ENCODE measurements at regions not wholly inside any gene's neighbourhood (a gene's known extent, or its start where the extent isn't known, plus 50 kb on each side); places are given as distances from the start of the nearest gene placed in this dataset.
A peak's percentile ranks its signal among the peaks of the same experiment; 100 is the strongest.
"Not testable (repeated sequence)": the region's sequence is repeated elsewhere in the genome, so short reads cannot be mapped to it uniquely, and the experiment has no call there.

DNA sequence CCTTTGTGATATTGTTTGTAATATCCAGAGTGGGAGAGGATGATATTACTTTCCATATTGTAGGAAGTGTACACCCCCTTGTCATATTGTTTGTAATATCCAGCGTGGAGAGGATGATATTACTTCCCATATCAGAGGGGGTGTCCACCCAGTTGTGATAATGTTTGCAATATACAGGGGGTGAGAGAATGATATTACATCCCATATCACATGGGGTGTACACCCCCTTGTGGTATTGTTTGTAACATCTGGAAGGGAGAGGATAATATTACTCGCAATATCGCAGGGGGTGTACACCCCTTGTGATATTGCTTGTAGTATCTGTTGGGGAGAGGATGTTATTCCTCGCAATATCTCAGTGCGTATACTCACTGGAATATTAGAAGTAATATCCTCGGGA, 61.5 kb downstream of the PRSS23 start:
- no peak for DNase-seq (ENCODE audit: low read depth in 3 of 3)

- DNase-seq (ENCODE audit: low read depth in 3 of 3) = no peak
These were observed 63.1 kb downstream of the PRSS23 start for GRCh38 chr11:86863476-86863875.

GRCh38 chr11:86865436-86865835, 65.1 kb downstream of the PRSS23 start:
- no peak for DNase-seq (ENCODE audit: low read depth in 3 of 3)

GRCh38 chr11:86869531-86869930, 69.2 kb downstream of the PRSS23 start:
- DNase-seq (ENCODE audit: low read depth in 3 of 3) = no peak

DNA sequence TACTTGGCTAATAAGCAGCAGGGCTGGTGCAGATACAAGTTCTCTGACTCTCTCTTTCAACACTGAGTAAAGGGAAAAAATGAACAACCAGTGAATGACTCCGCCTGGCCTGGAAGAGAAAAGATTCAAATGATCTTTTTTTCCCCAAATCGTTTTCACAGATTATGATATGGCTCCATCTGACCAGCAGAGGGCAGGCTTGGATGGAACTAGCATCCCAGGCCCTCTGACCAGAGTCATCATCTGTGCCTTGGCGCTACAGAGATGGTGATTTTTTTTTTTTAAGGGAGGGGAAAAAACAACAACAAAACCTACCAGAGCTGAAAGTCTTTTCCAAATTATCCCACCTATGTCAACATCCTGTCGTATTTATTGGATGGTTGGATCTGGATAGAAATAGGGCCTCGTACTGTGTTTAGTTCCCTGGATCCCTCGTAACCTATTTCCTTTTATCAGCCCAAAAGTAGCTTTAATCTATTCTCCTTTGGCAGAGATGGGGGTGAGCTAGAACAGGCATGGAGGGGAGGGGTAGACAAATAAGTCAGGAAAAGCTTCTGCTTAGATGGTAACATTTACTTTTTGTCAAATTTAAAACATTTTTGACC, 69.7 kb downstream of the PRSS23 start:
- DNase-seq (ENCODE audit: low read depth in 3 of 3) = peak in 2 of 3 experiments; percentile 2 to 5

GRCh38 chr11:86873573-86874083, 73.3 kb downstream of the PRSS23 start:
- no peak for DNase-seq (ENCODE audit: low read depth in 3 of 3)

DNA sequence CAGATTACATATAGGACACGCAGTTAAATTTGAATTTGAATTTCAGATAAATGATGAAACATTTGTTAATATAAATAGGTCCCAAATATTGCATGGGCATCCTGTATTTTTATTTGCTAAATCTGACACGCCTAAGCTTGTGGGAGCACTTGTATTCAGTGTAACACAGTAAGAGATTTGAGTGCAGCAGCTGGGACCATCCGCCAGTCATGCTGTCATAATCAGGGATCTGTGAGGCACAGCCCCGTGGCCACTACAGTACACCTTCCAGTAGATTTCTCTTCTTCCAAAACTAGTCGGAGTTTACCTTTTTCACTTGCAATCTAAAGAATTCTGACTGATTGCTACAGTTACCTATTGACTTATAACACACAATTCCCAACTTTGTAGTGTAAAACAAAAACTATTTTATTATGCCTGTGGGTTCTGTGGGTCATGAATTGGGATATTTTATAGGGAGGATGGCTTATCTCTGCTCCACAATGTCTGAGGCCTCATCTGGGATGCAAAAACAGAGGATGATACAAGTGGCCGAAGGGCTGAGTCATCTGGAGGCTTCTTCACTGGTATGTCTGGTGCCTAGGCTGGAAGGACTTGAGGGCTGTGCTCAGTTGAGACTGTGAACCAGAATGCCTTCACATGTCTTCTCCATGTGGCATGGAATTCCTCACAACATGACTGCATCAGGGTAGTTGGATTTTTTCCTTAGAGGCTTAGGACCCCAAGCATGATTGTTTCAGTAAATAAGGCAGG, 74.1 kb downstream of the PRSS23 start:
- no peak for DNase-seq (ENCODE audit: low read depth in 3 of 3)

DNA sequence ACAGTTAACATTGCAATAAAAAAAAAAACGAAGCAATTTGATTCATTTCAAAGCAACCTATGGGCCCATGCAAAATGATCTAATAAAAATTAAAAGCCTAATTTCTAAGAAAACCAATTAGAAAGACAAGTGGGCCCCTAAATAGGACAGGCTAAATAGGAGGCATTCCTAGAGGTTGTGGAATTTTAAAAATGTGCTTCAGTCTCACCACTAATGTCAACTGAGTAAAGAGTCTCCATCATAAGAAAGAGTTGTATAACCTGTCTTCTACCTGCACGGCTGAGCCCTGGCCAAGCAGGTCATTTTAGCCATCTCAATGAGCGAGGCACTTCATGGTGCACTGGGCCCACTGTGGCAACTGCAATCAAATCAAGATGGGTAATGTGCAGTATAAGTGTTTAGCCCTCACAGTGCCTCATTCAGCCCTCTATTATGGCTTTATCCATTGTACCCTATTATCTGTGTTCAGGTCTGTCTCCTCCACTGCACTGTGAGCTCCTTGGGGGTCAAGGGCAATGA, 76.4 kb downstream of the PRSS23 start:
- DNase-seq (ENCODE audit: low read depth in 3 of 3) = no peak

GRCh38 chr11:86877503-86877902, 77.2 kb downstream of the PRSS23 start:
- no peak for DNase-seq (ENCODE audit: low read depth in 3 of 3)

GRCh38 chr11:86879241-86879640, 76.0 kb downstream of the FZD4 start:
- DNase-seq (ENCODE audit: low read depth in 3 of 3) = not testable (repeated sequence)

DNA sequence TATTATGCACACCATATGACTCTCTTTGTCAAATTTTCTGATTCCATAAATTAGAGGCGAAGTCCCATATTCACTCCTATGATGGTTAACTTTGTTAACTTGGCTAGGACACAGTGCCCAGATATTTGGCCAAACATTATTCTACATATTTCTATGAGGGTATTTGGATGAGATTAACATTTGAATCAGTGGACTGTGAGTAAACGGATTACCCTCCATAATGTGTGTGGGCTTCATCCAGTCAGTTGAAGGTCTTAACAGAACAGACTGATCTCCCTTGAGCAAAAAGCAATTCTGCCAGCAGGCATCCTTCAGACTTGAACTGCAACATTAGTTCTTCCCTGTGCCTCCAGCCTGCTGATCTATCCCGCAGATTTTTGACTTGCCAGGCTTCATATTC, 69.9 kb downstream of the FZD4 start:
- no peak for DNase-seq (ENCODE audit: low read depth in 3 of 3)

DNA sequence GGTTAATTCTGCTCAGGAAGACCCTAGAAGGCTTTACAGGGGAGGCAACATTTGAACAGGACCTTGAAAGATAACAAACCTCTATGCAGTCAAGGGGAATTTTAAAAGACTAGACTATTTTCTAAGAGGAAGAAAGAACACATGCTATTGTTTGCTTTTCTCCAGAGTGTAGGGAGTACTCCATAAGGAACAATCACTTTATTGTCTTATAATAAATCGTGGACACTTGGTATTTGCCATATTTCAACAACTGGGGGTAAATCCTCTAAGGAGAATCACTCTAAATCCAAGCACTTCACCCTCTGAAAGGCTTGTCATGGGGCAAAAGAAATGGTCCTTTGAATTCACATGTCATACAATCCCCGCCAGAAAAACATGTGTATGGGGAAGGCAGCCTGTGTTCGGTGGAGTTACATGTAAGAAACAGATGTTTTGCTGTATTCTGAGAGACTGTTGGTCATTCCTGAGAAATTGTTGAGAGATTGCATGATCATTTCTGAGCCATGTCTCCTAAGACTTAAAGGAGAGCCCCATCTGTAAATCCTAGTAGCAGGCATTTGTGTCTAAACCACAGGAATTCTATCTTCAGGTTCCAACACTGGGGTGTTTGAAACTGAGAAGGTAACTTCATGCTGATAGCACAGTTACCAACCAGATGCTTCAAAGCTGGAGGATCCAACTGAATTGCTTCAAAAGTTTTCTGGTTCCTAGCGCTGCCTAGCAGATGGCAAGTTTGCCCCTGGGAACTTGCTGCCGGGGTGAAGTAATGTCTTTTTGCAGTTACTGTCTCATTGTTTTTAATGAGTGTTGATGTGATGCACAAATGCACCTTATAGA, 66.8 kb downstream of the FZD4 start:
- no peak for DNase-seq (ENCODE audit: low read depth in 3 of 3)

GRCh38 chr11:86889001-86889341, 66.2 kb downstream of the FZD4 start:
- DNase-seq (ENCODE audit: low read depth in 3 of 3) = no peak

GRCh38 chr11:86891036-86891435, 64.2 kb downstream of the FZD4 start:
- no peak for DNase-seq (ENCODE audit: low read depth in 3 of 3)

DNA sequence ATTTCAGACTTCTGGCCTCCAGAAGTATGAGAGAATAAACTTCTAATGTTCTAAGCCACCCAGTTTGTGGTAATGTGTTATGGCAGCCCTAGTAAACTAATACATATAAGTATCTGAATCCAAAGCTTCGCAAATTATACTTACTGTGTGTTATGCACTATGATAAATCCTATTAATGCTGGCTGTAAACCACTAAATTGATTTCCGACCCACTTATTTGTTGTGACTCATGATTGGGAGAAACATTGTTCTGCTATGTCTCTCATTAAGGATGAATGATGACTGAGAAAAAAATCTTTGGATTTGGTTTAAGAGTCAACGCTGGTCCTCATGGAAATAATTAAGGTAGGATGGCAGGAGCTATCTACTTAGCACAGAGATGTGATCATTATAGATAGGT, 62.0 kb downstream of the FZD4 start:
- no peak for DNase-seq (ENCODE audit: low read depth in 3 of 3)

All from stimulated activated CD4-positive, alpha-beta T cell treated with anti-CD3 and anti-CD28 coated beads, TNF-alpha, amount 100 ng/mL, for 4 hours (primary cell).